ENCODE measurements at regions not wholly inside any gene's neighbourhood (a gene's known extent, or its start where the extent isn't known, plus 50 kb on each side); places are given as distances from the start of the nearest gene placed in this dataset.
"Not testable (repeated sequence)": the region's sequence is repeated elsewhere in the genome, so short reads cannot be mapped to it uniquely, and the experiment has no call there.

DNA sequence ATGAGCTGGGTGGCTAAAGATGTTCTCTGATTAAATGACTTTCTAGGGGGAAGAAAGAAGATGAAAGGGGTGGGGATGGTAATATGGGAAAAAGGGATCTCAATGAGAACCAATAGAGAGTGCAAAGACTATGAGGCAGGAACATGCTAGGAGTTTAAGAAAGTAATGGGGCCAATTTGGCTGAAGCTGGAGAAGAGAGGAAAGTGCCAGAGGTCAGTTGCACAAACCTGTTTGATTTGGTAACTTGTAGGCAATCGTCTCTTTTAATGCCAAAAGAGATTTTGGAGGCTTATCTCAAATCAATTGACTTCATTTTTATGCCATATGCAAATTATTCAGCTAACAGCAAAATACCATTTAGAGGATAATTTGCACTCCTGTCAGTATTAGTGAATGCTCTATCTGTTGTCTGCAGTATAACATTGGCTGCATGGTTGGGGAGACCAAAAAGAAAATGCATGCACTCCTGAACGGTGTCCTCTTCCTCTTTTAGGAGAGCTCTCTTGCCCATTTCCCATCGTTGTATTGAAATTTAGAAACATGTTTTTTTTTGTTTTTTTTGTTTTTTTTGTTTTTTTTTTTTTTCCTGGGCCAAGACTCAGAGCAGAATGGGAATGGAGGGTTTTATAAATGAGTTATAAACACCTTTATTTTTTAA is 193.9 kb downstream of the BTBD3 start:
- no peak for DNase-seq (ENCODE audit: low read depth)
- H3K4me3 ChIP-seq (ENCODE audit: low read depth, low read length): no peak overlapping the region
- TF ChIP-seq, protein P1, sequence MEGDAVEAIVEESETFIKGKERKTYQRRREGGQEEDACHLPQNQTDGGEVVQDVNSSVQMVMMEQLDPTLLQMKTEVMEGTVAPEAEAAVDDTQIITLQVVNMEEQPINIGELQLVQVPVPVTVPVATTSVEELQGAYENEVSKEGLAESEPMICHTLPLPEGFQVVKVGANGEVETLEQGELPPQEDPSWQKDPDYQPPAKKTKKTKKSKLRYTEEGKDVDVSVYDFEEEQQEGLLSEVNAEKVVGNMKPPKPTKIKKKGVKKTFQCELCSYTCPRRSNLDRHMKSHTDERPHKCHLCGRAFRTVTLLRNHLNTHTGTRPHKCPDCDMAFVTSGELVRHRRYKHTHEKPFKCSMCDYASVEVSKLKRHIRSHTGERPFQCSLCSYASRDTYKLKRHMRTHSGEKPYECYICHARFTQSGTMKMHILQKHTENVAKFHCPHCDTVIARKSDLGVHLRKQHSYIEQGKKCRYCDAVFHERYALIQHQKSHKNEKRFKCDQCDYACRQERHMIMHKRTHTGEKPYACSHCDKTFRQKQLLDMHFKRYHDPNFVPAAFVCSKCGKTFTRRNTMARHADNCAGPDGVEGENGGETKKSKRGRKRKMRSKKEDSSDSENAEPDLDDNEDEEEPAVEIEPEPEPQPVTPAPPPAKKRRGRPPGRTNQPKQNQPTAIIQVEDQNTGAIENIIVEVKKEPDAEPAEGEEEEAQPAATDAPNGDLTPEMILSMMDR (IDR thresholded peaks at IDR 0.05; ENCODE audit: insufficient read depth, low read depth, low read length, missing control alignments): no peak

DNA sequence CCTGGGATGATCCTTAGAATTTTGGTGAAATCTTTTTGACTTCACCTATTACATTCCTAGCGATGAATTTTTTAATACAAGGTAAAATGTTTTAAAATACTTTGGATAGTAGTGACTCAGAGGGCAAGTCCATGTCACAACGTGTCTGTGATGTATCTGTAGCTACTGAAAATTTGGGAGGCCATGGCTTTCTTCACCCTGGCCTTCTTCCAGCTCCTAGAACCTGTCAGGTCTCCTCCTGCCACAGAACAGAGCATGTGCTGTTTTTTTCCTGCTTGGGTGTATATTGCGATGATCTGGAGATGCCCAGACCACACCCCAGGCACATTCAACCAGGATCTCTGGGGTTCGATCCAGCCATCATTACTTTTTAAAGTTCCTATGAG is 194.4 kb downstream of the BTBD3 start:
- H3K4me3 ChIP-seq (ENCODE audit: low read depth, low read length): no peak overlapping the region
- no peak for DNase-seq (ENCODE audit: low read depth)
- TF ChIP-seq, protein P1 (IDR thresholded peaks at IDR 0.05; ENCODE audit: insufficient read depth, low read depth, low read length, missing control alignments): no peak

DNA sequence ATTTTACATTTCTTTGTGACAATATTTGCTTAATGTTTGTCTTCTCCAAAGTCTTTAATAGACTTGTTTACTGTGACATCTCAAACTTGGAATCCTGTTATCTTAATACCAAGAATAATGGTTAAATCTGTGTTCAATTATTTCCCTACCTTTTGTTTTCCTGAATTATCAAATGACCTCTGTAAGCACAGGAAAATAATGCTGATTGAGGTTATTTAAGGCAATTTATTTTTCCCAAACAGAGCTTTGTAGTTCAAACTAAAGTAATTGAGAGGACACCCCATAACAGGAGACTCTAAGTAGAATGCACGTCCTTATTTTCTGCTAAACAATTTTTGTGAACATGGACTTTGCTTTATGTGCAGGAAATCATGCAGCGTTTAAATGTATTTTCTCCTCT is 195.0 kb downstream of the BTBD3 start:
- TF ChIP-seq, protein P1 (IDR thresholded peaks at IDR 0.05; ENCODE audit: insufficient read depth, low read depth, low read length, missing control alignments): no peak
- DNase-seq (ENCODE audit: low read depth): no peak
- H3K4me3 ChIP-seq (ENCODE audit: low read depth, low read length): no peak overlapping the region

DNA sequence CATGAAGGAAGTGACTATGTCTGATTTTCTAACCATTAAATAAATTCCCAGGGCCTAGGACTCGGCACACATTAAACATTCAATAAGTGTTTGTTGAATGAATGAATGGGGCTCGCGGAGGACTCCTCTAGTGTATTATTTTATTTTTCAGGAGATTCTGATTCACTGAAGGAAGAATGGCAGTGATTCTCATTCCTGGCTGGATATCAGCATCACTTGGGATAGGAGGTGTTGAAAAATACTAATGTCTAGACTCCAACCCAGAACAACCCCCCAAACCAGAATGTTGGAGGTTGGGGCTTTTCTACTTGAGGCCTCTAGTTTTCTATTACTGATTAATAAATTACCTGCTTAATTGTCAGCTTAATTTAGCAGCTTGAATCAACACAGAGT is 195.4 kb downstream of the BTBD3 start:
- H3K4me3 ChIP-seq (ENCODE audit: low read depth, low read length): no peak overlapping the region
- DNase-seq (ENCODE audit: low read depth): no peak
- TF ChIP-seq, protein P1 (IDR thresholded peaks at IDR 0.05; ENCODE audit: insufficient read depth, low read depth, low read length, missing control alignments): no peak

DNA sequence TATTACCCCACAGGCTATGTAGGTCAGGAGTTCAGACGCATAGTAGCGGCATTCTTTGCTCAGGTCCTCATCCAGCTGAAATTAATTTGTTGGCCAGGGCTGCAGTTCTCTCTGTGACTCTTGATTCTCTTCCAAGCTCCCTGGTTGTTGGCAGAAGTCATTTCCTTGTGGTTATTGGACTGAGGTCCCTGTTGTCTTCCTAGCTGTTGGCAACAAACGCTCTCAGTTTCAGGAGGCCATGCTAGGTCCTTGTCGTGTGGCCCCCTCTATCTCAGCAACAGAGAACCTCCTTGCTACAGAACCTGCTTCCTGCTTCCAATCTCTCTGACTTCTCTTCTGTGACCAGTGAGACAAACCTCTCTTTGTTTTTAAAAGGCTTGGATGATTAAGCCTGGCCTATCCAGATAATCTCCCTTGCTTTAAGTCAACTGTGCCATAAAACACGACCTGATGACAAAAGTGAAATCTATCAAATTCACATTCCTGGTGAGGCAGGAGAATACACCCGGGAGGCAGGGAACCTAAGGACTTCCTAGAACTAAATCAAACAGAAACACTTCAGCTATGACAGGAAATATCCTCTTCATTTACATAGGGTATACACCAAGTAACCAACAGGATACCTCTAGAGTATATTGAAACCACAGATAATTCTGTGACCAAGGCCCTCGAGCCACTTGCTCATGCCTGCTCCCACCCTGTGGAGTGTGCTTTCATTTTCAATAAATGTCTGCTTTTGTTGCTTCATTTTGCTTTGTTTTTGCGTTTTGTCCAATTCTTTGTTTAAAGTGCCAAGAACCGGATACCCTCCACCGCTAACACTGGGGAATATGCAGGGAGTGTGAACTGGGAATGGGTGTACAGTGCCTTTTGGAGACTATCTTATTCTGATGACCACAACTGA is 196.0 kb downstream of the BTBD3 start:
- DNase-seq (ENCODE audit: low read depth): no peak
- TF ChIP-seq, protein P1 (IDR thresholded peaks at IDR 0.05; ENCODE audit: insufficient read depth, low read depth, low read length, missing control alignments): no peak
- no peak overlapping the region for H3K4me3 ChIP-seq (ENCODE audit: low read depth, low read length)

DNA sequence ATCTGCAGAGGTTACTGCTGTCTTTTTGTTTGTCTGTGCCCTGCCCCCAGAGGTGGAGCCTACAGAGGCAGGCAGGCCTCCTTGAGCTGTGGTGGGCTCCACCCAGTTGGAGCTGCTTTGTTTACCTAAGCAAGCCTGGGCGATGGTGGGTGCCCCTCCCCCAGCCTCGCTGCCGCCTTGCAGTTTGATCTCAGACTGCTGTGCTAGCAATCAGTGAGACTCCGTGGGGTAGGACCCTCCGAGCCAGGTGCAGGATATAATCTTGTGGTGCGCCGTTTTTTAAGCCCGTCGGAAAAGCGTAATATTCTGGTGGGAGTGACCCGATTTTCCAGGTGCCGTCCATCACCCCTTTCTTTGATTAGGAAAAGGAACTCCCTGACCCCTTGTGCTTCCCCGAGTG is 211.4 kb downstream of the BTBD3 start:
- not testable (repeated sequence) for H3K4me3 ChIP-seq (ENCODE audit: low read depth, low read length); DNase-seq (ENCODE audit: low read depth)

DNA sequence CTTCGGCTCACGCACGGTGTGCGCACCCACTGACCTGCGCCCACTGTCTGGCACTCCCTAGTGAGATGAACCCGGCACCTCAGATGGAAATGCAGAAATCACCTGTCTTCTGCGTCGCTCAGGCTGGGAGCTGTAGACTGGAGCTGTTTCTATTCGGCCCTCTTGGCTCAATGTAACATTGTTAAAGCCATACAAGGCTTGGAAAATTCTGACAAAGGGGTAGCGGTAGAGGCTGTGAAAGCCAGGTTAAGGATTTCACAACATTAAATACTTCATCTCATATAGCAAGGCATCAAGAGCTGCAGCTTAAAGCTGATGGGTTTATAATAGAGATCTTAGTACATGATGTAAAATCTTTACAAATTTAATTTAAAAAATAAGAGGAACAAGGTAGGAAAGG is 211.8 kb downstream of the BTBD3 start:
- not testable (repeated sequence) for H3K4me3 ChIP-seq (ENCODE audit: low read depth, low read length); DNase-seq (ENCODE audit: low read depth)

DNA sequence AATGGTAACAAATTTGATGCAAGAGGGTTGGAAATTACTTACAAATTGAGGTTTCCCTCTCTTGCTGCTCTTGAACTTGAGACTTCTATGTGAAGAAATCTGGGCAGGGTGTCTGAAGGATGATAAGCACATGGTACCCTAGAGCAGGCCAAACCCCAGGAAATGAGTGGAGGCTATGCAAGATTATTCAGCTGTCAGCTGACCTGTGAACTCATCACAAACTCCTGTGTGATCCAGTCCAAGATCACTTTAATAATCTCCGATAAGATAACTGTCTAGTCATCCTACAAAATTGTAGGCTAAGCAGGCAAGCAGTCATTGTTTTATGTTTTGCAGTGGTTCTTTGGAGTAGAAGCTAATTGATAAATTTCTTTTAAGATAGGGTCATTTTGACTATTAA is 213.1 kb downstream of the BTBD3 start:
- TF ChIP-seq, protein P1 (IDR thresholded peaks at IDR 0.05; ENCODE audit: insufficient read depth, low read depth, low read length, missing control alignments): no peak
- no peak overlapping the region for H3K4me3 ChIP-seq (ENCODE audit: low read depth, low read length)
- DNase-seq (ENCODE audit: low read depth): no peak
